HG03457 (cell line): ENCODE measurements at regions not wholly inside any gene's neighbourhood (a gene's known extent, or its start where the extent isn't known, plus 50 kb on each side); places are given as distances from the start of the nearest gene placed in this dataset.

Source experiments
- ATAC-seq: cut with Tn5 transposase; IDR thresholded peaks from one replicate; pipeline ENCODE4 v1.9.1; 2021; ENCODE audit warnings: moderate number of reproducible peaks; ENCODE audit not compliant: unreplicated experiment

DNA sequence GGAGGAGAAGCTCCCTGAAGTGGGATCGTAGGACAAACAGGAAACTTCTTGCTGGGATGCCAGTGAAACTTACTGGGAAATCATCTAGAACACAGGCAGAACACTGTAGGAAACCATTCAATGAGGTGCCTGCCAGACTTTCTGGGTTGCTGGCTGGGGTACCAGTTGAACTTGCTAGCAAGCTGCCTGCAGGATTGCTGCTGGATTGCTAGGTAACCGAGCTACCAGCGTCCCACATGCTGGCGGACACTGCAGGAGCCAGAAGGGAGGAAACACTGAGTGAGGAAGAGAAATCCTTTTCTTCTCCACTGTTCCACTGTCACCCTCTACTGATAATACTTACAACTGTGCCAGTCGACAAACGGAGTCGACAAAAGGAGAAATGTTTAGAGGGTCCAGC is 91.3 kb upstream of the SLC35B3 start:
- ATAC-seq, result no peak

DNA sequence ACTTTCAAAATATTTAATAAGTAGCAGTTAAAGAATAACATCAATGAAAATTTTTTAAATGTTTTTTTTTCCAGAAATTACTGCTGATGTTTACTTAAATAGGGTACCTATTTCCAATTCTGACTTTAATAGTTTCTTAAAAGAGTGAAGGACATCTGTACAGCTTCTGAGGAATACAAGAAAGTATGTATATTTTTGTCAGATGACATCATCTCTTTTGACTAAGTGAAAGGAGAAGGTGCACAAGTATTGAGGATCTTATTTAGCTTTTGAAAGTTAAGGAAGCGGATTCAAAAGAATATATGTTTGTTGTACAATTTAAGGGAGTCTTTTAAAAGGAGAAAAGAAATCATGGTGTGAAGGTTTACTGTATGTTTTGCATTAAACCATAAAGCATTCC is 90.0 kb upstream of the SLC35B3 start:
- no peak for ATAC-seq

DNA sequence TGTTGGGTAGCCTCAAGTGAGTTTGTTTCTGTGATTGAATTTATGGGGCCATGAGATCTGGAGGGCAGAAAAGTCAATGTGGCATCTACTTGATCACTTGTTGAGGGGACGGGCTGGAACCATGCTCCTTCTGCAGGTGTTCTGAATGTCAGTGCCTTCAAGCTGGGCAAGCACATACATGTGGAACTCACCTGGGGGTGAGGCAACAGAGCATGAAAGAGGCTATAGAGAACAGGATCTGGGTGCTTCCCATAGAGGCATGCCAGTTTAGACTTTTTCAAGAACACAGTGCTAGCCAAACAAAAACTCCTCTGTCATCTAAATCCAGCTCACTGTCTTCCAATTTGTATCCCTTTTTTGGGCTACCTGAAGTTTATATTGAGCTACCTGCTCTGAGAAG is 77.8 kb upstream of the SLC35B3 start:
- no peak for ATAC-seq

DNA sequence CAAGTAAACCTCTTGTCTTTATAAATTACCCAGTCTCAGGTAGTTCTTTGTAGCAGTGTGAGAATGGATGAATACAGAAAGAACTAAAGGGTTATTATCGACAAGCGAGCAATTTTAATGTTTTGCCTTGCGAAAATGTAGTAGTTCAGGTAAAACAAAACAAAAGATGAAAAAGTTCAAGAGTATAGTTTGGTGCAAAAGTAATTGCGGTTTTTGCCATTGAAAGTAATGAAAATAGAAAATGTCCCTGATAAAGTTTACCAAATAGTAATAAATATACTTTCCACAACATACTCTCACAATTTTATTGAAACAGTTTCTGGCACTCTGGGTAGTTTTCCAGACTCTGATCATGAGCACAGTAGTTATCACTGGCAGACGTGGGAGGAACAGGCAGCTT is 71.9 kb upstream of the SLC35B3 start:
- no peak for ATAC-seq

DNA sequence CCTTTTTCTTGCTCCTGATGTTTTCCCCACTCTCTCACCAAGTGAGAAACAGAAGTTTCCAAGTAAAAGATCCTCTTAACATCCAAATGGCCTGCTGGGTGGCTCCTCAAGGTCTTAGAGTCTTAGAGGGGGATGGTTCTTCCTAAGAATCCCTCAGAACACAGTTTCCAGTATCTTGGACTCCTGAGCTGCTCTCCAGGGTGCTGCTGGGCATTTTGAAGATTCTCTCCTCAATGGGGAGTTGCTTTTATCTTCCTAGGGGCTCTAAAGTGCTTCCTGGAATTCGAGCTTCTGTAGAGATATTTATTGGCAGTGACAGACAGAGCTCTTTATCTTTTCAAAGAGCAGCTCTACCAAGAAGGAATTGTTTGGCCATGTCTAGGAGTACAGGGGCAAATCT is 70.8 kb upstream of the SLC35B3 start:
- ATAC-seq, result no peak

DNA sequence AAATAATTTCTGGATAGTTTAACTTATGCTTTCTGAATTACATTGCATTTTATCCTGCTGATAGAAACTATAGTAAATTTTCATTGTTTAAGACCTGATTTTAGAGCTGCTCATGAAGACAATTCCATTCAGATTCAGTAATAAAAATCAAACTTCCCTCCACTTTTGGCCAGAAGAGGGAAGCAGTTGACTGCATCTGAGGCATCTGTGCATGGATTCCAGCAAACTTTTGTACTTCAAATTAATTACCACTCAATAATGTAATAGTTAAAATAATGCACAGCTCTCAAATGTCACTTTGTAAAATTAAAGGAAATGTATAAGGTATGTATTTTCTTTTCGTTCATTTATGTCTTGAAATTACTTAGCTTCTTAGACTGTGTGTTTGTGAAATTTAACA is 64.2 kb upstream of the SLC35B3 start:
- ATAC-seq, result no peak

DNA sequence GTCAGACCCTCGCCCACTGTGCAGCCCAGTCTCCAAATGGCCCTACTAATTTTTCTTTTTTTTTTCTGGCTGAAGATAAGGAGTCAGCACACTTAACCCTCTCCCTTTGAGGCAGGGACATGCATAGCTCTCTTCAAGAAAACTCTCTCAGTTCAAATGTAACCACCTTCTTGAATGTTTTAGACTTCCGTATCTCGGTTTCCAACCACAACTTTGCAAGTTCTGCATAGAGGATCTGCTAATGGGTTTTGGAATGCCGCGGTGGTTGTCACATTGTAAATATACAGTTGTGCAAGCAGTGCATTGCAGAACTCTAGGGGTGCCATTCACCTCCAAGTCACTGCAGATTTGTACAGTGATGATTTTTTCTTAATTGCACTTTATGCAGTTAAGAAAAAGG is 59.4 kb upstream of the SLC35B3 start:
- no peak for ATAC-seq

DNA sequence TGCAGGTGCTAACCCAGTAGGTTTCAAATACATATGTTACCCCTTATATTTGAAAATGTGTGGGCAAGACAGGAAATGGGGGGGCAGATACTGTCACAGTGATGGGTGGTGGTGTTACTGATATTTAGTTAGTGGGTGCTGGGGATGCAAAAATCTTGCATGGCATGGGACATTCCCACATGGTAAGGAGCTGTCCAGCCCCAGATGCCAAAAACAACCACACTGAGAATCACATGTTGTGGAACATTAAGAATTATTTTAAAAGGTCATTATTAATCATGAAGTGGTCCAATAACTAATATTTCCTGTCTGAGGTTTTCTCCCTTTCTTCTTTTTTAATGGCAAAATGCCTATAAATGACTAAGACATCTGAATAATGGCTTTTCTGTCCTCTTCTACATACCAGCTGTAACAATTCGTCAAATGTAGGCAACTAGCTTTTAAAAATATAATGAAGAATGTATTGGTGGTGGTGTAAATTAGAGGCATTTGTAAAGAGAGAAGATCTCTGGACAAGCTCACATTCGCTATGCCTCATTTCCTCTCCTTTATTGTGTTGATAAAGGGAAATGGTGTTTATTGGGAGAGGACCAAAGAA is 57.3 kb upstream of the SLC35B3 start:
- no peak for ATAC-seq
